K562 (cell line): ENCODE measurements at regions not wholly inside any gene's neighbourhood (a gene's known extent, or its start where the extent isn't known, plus 50 kb on each side); places are given as distances from the start of the nearest gene placed in this dataset.

Experiments used
- ATAC-seq: fragments of 200-7000 bp; cut with Tn5 transposase; 3 replicates; pipeline ENCODE4 v1.9.1; 2020; ENCODE audit warnings: moderate library complexity
- BruUV-seq: library from RNA; stranded (reverse); fragments of 400-500 nt; replicated peaks from 2 replicates; lab custom pipeline; 2021; lab: Mats Ljungman, UMichigan
- CTCF ChIA-PET: fragments of 300-600 bp; formaldehyde crosslinking; extraction: SDS; loops from one replicate; lab custom pipeline; 2021; ENCODE audit warnings: low intra/inter-chr PET ratio; lab: Yijun Ruan, JAX
- POLR2A ChIA-PET: fragments of 300-600, 350-650 bp; sonication (Branson Sonifier 250); formaldehyde crosslinking; extraction: SDS; loops from one replicate; lab custom pipeline; 2021; ENCODE audit warnings: antibody characterized with exemption, inconsistent platforms; lab: Yijun Ruan, JAX
- DNase-seq, 4 experiments: peaks; one replicate each; pipeline versions ENCODE4 v3.0.0 to v3.0.0-alpha.2; 2011 to 2018; ENCODE audit warnings: low spot score in 3 of 4, mixed read lengths in 3 of 4; ENCODE audit errors: extremely low read depth in 1 of 4
- FAIRE-seq: peaks from 2 replicates; lab custom pipeline; 2011; peaks lifted over from hg19 to GRCh38; lab: Jason Lieb, UNC
- H2AFZ ChIP-seq: 2 replicates; pipeline ENCODE4 v1.6.0; 2011; ENCODE audit warnings: low read depth, low read length, control low read depth, inconsistent platforms
- H3K27ac ChIP-seq: fragments of 200-600 bp; 3 replicates; pipeline ENCODE4 v1.8.0; 2011; ENCODE audit warnings: low read depth, mild to moderate bottlenecking, control low read depth, inconsistent platforms, low read length, moderate library complexity, mixed read lengths; ENCODE audit errors: extremely low read depth
- H3K27me3 ChIP-seq, 2 experiments: fragments of 300-600 bp in 1 of 2; 2 replicates in 1 of 2; 3 replicates in 1 of 2; pipeline versions ENCODE4 v1.6.0 to v1.8.0; 2011; ENCODE audit warnings: inconsistent platforms in 2 of 2, low read length in 2 of 2, mild to moderate bottlenecking in 1 of 2, mixed read lengths in 1 of 2, moderate library complexity in 1 of 2; ENCODE audit not compliant: control insufficient read depth in 2 of 2, insufficient read depth in 2 of 2
- H3K36me3 ChIP-seq: fragments of 300-600 bp; 3 replicates; pipeline ENCODE4 v1.8.0; 2011; ENCODE audit warnings: mild to moderate bottlenecking, low read length, inconsistent platforms; ENCODE audit not compliant: control insufficient read depth, insufficient read depth
- H3K4me1 ChIP-seq, 2 experiments: fragments of 200-600 bp in 1 of 2; replicated peaks in 1 of 2; 2 replicates in 1 of 2; 3 replicates in 1 of 2; pipeline versions ENCODE4 v1.5.1 to v1.8.0; 2011; ENCODE audit warnings: inconsistent platforms in 2 of 2, low read length in 2 of 2, mild to moderate bottlenecking in 1 of 2, mixed read lengths in 1 of 2, moderate library complexity in 1 of 2; ENCODE audit not compliant: control insufficient read depth in 2 of 2, insufficient read depth in 2 of 2
- H3K4me2 ChIP-seq: 2 replicates; pipeline ENCODE4 v1.6.1; 2011; ENCODE audit warnings: low read length, control low read depth, inconsistent platforms, mixed read lengths; ENCODE audit not compliant: insufficient read depth
- H3K4me3 ChIP-seq: fragments of 200-600 bp; sonication (generic), shearing (Covaris generic); 2 replicates; pipeline ENCODE4 v1.5.1; 2016; ENCODE audit warnings: control low read depth, inconsistent platforms
- H3K79me2 ChIP-seq: fragments of 200-600 bp; 3 replicates; pipeline ENCODE4 v1.8.0; 2011; ENCODE audit warnings: low read length, inconsistent platforms; ENCODE audit not compliant: control insufficient read depth, insufficient read depth
- H3K9ac ChIP-seq, 2 experiments: 2 replicates each; pipeline versions ENCODE4 v1.6.0 to v1.6.1; 2011; ENCODE audit warnings: low read depth in 2 of 2, low read length in 2 of 2, control low read depth in 1 of 2, inconsistent platforms in 1 of 2, mild to moderate bottlenecking in 1 of 2, mixed read lengths in 1 of 2; ENCODE audit not compliant: insufficient read depth in 1 of 2
- H3K9me1 ChIP-seq: one replicate; pipeline ENCODE4 v1.6.0; 2011; ENCODE audit warnings: inconsistent platforms, mild to moderate bottlenecking, low read length, moderate library complexity; ENCODE audit not compliant: control insufficient read depth, insufficient read depth
- H3K9me3 ChIP-seq: replicated peaks from 2 replicates; pipeline ENCODE4 v1.5.1; 2011; ENCODE audit warnings: low read depth, low read length, inconsistent platforms; ENCODE audit not compliant: control insufficient read depth, insufficient read depth
- H4K20me1 ChIP-seq: replicated peaks from 2 replicates; pipeline ENCODE4 v1.6.1; 2011; ENCODE audit warnings: low read length, inconsistent platforms, mixed read lengths; ENCODE audit not compliant: control insufficient read depth, insufficient read depth
- GATAD2A ChIP-seq: fragments of 450-650 bp; IDR thresholded peaks from 2 replicates; pipeline ENCODE4 v1.6.1; 2017
- HES1 ChIP-seq: fragments of 450-650 bp; IDR thresholded peaks from 2 replicates; pipeline ENCODE4 v1.6.1; 2016; ENCODE audit warnings: low read depth, mild to moderate bottlenecking, moderate library complexity
- NFATC3 ChIP-seq: fragments of 450-650 bp; IDR thresholded peaks from 2 replicates; pipeline ENCODE4 v1.6.1; 2017; ENCODE audit warnings: mild to moderate bottlenecking
- RBM14 ChIP-seq: fragments of 200-400 bp; formaldehyde crosslinking; IDR thresholded peaks from 2 replicates; pipeline ENCODE4 v1.6.1; 2018; ENCODE audit warnings: low read depth, mild to moderate bottlenecking, low read length, moderate library complexity, borderline replicate concordance; ENCODE audit not compliant: insufficient read depth
- RBM15 ChIP-seq: fragments of 200-400 bp; formaldehyde crosslinking; IDR thresholded peaks from 2 replicates; pipeline ENCODE4 v1.6.1; 2018; ENCODE audit warnings: mild to moderate bottlenecking, low read length, moderate library complexity; ENCODE audit not compliant: insufficient read depth
- SETDB1 ChIP-seq: IDR thresholded peaks from one replicate; pipeline ENCODE4 v1.6.1; 2012; ENCODE audit warnings: low read length, control low read depth, inconsistent platforms
- ZBTB7A ChIP-seq: IDR thresholded peaks from 2 replicates; pipeline ENCODE4 v1.6.1; 2011; ENCODE audit warnings: low read depth, mild to moderate bottlenecking, low read length, moderate library complexity, borderline replicate concordance; ENCODE audit not compliant: control insufficient read depth
- ZFX ChIP-seq: sonication (generic); formaldehyde crosslinking; IDR thresholded peaks from 2 replicates; pipeline ENCODE4 v1.8.0; 2022; ENCODE audit warnings: mild to moderate bottlenecking, missing genetic modification reagents, moderate library complexity
- ZNF274 ChIP-seq: IDR thresholded peaks from 2 replicates; pipeline ENCODE4 v1.6.1; 2011; ENCODE audit warnings: low read depth, mild to moderate bottlenecking, low read length, moderate library complexity, borderline replicate concordance
- ZNF511 ChIP-seq: sonication (generic); formaldehyde crosslinking; IDR thresholded peaks from 2 replicates; pipeline ENCODE4 v1.8.0; 2022; ENCODE audit warnings: mild to moderate bottlenecking, missing genetic modification reagents
- WGBS: fragments of 100-300 bp; shearing (Covaris generic); methylation state at CpG from one replicate; pipeline ENCODE4 v1.1.6; 2016; ENCODE audit warnings: low coverage, mixed read lengths; ENCODE audit not compliant: insufficient coverage; ENCODE audit errors: missing lambda C conversion rate; 5-methylcytosine and 5-hydroxymethylcytosine counted together
- in situ Hi-C: fragments of 300-500 bp; cut with MboI; formaldehyde crosslinking; loops from 4 replicates; pipeline ENCODE4 v1.15.0; 2018; ENCODE audit warnings: inconsistent platforms, mixed read lengths
- intact Hi-C: fragments of 100-400 bp; cut with micrococcal nuclease; formaldehyde crosslinking; loops from 2 replicates; pipeline ENCODE4 v1.14.2; 2022

- TF ChIP-seq ZFX (CRISPR knock-in tag), result no peak
- no peak for TF ChIP-seq RBM14
- TF ChIP-seq, all 486 proteins: peak for 0
Measured at GRCh38 chr4:57494821-57495220, 384.6 kb upstream of the IGFBP7 start (continued).

GRCh38 chr4:57492251-57492878 is 382.2 kb upstream of the IGFBP7 start:
- FAIRE-seq (no peak), ATAC-seq (no peak), DNase-seq (no peak)
- BruUV-seq, result no TSS peak
- Histone ChIP-seq H3K9me3 (no peaks in the 10 kb centered on the region), H4K20me1 (no peaks in the 10 kb centered on the region), H3K4me3 (no peak overlapping the region), H3K4me2 (no peak overlapping the region), H3K79me2 (no peaks in the 10 kb centered on the region), H2AFZ (no peak overlapping the region), H3K27ac (no peak overlapping the region), H3K9ac (no peak overlapping the region), H3K4me1 (no peaks in the 10 kb centered on the region), H3K27me3 (no peaks in the 10 kb centered on the region), H3K36me3 (no peaks in the 10 kb centered on the region), H3K9me1 (no peaks in the 10 kb centered on the region)
- POLR2A ChIA-PET, result no interaction called here
- CTCF ChIA-PET, result no interaction called here
- in situ Hi-C loops, result no loop called here
- intact Hi-C loops, result no loop called here
- TF ChIP-seq ZNF274 (no peak), ZNF511 (CRISPR knock-in tag) (no peak), RBM15 (no peak), SETDB1 (no peak), ZBTB7A (no peak), HES1 (no peak), GATAD2A (no peak), NFATC3 (no peak)
- WGBS, result 2% methylated on average over 5 of the region's 5 CpGs
